GM18520 (cell line): ENCODE measurements at regions not wholly inside any gene's neighbourhood (a gene's known extent, or its start where the extent isn't known, plus 50 kb on each side); places are given as distances from the start of the nearest gene placed in this dataset.
A peak's percentile ranks its signal among the peaks of the same experiment; 100 is the strongest.
"Not testable (repeated sequence)": the region's sequence is repeated elsewhere in the genome, so short reads cannot be mapped to it uniquely, and the experiment has no call there.

Experiments
- ATAC-seq: cut with Tn5 transposase; IDR thresholded peaks from one replicate; pipeline ENCODE4 v1.9.1; 2021; ENCODE audit not compliant: unreplicated experiment

GRCh38 chr4:138588501-138588900 is 346.4 kb upstream of the SLC7A11 start:
- no peak for ATAC-seq

DNA sequence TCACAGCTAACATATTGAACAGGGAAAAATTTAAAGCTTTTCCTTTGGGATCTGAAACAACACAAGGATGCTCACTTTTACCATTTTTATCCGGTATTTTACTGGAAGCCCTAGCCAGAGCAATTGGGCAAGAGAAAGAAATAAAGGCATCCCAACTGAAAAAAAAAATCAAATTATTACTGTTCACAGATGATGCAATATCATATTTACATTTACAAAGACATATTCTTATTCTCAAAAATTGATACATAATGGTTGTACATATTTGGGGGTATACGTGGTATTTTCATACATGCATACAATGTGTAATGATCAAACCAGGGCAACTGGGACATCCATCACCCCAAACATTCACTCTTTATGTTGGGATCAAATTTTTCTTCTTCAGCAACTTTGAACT is 337.0 kb upstream of the SLC7A11 start:
- no peak for ATAC-seq

- ATAC-seq: not testable (repeated sequence)
Observed at GRCh38 chr4:138577826-138578225, 335.7 kb upstream of the SLC7A11 start.

DNA sequence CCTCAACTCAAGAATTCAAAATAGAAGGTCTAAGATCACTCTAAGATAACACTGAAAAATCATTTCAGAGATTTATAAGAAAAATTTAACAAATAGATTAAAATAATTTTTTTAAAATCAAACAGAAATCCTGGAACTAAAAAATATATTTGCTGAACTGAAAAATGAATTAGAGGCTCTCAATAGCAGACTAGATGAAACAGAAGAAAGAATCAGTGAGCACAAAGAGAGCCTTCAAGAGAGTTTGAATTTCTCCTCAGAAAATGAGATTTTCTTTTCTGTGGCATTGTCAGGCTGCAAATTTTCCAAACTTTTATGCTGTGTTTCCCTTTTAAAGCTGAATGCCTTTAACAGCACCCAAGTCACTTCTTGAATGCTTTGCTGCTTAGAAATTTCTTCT is 335.0 kb upstream of the SLC7A11 start:
- no peak for ATAC-seq

DNA sequence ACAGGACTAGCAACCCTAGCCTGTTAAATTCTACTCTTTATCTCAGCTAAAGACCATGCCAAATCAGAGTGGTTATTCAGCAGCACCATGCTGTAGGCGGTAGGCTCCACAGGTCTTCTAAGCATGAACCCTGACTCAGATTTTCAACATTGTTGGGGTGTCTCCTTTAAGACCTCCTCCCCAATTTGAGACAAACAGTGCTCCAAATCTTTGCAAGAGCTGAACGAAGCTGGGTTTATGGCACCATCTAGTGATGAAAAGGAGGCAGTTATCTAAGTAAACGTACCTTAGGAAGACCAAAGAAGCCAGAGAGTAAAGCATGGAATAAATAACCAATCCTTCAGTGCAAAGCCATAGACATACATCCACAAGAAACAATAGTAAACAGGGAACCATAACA is 334.5 kb upstream of the SLC7A11 start:
- ATAC-seq: no peak

GRCh38 chr4:138573246-138573645 is 331.1 kb upstream of the SLC7A11 start:
- ATAC-seq: no peak

GRCh38 chr4:138572007-138572406 is 329.9 kb upstream of the SLC7A11 start:
- ATAC-seq: no peak

GRCh38 chr4:138567696-138568095 is 325.5 kb upstream of the SLC7A11 start:
- no peak for ATAC-seq

DNA sequence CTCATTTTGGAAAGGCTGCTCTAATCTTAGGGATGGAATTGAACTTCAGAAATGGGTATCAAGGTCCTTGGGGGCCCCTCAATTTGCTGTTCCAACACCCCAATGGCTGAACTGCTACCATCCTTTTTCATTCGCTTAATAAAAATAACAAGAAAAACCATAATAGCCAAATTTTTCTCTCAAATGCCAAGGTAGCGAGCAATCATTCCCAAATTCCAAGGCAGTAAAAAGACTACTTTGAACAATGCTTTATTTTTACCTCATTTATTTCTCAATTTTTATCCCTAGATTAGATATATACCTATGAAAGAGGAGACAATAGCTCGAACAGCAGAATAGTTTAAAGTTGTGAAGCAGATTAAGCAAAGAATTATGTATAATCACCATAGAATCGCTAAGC is 323.4 kb upstream of the SLC7A11 start:
- ATAC-seq: no peak

- peak; percentile 56 for ATAC-seq
Observed at GRCh38 chr4:138562544-138562991, 320.4 kb upstream of the SLC7A11 start.

GRCh38 chr4:138561906-138562305 is 319.8 kb upstream of the SLC7A11 start:
- no peak for ATAC-seq

DNA sequence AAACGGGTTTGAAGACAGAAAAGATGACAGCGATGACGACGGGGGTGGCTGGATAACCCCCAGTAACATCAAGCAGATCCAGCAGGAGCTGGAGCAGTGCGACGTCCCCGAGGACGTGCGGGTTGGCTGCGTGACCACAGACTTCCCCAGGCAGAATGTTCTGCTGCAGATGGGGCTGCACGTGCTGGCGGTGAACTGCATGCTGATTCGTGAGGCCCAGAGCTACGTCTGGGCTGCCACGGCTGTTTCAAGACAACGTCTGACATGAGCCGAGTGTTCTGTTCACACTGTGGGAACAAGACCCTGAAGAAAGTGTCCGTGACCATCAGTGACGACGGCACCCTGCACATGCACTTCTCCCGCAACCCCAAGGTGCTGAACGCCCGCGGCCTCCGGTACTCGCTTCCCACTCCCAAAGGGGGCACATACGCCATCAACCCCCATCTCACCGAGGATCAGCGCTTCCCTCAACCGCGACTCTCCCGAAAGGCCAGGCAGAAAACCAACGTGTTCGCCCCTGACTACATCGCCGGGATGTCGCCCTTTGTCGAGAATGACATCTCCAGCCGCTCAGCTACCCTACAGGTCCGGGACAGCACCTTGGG is 319.2 kb upstream of the SLC7A11 start:
- ATAC-seq: no peak

DNA sequence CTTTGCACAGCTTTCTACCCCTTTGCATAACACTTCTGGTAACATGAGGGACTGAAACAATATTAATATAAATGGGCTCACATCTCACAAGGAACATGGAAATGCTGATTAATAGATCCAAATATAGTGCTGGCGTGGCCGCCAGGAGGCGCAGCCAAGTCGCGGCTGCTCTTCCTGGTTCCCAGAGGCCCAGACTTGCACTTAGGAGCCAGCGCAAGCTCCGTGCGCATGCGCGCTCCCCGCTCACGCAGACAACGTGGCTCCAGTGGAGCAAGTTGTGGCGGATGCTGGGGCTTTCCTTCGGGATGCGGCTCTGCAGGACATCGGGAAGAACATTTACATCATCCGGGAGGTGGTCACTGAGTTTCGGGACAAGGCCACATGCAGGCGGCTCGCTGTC is 318.3 kb upstream of the SLC7A11 start:
- no peak for ATAC-seq

GRCh38 chr4:138558886-138559285 is 316.7 kb upstream of the SLC7A11 start:
- no peak for ATAC-seq

DNA sequence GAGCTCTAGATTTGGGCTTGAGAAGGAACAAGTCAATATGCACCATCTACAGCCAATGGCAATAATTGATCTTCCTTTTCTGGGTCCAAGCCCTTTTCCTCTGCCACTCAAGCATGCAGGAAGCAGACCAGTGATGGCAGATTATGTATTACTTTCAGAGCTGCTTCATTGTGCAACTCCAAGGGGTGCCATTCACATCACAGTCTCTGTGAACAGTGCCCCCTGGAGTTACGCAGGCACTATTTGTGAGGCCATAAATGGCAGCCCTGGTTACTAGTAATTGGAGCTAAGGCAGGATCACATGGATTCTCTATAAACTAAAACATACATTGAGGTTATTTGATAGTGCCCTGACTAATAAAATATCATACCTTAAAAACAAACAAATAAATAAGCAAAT is 313.4 kb upstream of the SLC7A11 start:
- ATAC-seq: no peak

GRCh38 chr4:138555108-138555507 is 313.0 kb upstream of the SLC7A11 start:
- no peak for ATAC-seq

DNA sequence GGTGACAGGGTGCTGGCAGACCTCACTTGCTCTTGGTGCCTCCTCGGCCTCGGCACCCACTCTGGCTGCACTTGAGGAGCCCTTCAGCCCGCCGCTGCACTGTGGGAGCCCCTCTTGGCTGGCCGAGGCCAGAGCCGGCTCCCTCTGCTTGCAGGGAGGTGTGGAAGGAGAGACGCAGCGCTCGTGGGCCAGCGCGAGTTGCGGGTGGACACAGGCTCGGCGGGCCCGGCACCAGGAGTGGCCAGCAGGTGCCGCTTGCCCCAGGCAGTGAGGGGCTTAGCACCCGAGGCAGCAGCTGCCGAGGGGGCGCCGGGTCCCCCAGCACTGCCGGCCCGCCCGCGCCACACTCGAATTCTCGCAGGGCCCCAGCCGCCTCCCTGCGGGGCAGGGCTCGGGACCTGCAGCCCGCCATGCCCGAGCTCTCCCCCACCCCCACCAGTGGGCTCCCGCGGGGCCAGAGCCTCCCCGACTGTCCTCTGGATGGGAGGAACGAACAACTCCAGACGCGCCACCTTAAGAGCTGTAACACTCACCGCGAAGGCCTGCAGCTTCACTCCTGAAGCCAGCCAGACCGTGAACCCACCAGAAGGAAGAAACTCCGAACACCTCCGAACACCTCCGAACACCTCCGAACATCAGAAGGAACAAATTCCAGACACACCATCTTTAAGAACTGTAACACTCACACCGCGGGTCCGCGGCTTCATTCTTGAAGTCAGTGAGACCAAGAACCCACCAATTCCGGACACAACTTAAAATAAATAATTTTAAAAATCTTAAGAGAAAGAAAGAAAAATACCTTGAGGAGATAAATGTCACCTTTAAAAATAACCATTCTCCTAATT is 311.1 kb upstream of the SLC7A11 start:
- no peak for ATAC-seq

DNA sequence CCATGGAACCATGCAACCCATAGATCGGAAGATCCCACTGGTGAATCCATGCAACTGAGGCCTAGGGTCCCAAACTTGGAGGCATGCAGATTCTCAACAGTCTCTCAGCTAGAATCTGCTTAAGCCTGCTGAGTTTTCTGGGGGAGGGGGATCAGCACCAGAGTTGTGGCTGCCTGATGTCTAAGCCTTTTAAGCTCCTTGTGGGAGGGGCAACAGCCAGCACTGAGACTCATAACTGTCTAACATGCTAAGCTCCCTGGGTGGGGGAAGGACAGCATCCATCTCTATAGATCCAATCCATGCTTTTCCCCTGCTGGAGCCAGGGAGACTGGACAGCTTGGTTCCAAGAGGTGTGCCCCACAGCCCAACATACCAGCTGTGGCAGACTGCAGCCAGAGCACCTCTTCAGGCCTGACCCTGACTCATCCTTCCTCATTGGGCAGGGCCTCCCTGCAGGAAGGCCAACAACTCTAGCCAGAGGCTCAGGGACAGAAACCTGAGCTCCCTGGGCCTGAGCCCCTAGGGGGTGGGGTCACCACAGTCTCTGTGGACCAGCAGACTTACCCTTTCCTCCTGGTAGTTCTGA is 300.1 kb upstream of the SLC7A11 start:
- no peak for ATAC-seq

DNA sequence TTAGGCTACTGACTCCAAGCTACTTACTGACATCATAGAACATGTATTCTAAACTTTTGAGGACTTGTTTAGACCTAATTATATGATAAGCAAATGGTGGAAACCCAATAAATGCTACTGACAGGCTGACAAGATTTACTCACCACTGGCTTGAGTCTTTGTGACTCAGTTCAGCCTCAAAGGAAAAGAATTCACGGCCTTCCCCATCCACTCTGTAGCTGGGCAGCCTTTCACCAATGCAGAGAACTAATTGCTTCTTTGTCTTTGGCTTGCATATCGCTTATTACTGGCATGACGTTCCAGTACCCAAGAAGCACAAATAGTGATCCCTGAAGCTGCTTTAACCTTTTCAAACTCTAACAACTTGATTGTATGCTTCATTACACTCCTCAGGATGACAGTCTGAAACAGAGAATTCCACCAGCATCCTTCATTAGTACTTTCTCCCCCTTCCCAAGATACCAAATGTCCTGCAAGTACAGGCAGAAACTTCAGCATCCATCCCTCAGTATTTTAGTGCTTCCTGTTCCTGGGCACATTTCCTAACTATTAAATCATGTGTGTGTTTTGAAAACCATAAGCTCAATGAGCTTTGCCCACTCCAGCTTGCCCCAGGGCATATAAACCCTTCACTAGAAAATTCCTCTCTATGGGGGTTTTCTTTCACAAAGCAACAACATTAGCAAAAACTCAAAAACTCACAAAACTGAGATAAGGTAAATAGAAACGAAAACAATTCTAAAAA is 298.1 kb upstream of the SLC7A11 start:
- no peak for ATAC-seq

DNA sequence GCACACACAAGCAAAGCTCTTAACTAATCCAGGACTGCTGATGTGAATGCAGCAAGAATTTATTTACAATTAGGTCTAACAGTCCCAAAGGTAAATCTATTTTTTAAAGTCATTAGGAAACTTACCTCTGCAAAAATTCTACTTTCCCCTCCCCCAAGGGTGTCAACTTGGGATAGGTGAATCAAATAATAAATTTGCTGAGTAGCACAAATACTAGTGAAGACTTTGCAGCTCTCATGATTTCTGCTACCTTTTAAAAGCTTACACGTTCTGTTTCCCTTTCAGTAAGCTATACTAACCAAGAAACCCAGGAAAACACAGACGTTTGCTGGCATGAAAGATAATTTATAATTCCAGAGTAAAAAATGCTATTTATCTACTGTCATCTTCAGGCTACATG is 296.6 kb upstream of the SLC7A11 start:
- ATAC-seq: no peak

DNA sequence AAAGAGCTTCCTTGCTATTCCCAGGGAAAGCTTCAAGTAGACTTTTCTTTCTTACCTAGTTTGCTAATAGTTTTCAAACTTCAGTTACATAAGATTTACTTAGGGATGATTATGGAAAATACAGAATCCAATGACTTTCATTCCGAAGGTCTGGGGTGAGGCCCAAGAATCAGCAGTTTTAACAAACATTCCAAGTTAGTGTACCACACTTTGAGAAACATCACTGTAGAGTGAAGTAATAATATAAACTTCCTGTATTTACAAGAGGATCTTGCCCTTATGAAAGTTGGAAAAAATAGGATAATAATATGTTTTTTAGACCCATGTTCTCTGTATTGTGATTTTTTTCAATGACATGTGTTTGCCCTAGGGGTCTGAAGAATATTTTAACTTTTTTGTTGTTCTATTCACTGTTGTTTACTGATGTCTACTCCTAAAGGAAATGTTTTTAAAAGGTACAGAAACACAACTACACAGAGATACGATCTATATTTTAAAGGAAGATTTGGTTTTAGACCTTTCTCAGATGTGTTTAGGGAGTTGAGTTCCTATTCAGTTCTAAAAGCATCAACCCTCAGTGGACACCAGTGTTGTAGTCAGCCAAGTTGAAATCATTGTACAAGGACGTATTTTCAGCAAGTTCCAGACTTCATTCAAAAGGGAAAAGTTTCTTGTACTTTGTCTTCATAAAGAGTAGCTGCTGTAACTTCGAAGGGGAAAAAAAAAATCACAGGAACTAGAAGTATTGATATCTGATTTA is 295.8 kb upstream of the SLC7A11 start:
- ATAC-seq: no peak
